ENCODE measurements at regions not wholly inside any gene's neighbourhood (a gene's known extent, or its start where the extent isn't known, plus 50 kb on each side); places are given as distances from the start of the nearest gene placed in this dataset.
"Not testable (repeated sequence)": the region's sequence is repeated elsewhere in the genome, so short reads cannot be mapped to it uniquely, and the experiment has no call there.

- Mint-ChIP-seq H3K36me3 (ENCODE audit: low read depth) (no peaks in the 10 kb centered on the region), H3K4me3 (no peak overlapping the region)
Measured at GRCh38 chr12:128033473-128033872, 233.5 kb upstream of the TMEM132C start.

DNA sequence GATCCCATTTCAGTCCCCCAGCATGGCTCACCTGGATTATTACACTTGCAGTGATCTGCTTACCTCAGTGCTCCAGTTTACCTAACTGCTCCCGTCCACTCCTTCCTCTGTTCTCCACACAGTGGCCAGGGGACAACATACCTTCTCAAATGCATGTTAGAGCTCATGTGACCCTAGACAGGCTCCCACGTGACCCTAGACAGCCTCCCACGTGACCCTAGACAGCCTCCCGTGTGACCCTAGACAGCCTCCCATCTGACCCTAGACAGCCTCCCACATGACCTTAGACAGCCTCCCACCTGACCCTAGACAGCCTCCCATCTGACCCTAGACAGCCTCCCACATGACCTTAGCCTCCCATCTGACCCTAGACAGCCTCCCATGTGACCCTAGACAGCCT is 226.0 kb upstream of the TMEM132C start:
- ATAC-seq (ENCODE audit: low read depth) = no peak
- no peaks in the 10 kb centered on the region for H3K36me3 Mint-ChIP-seq (ENCODE audit: low read depth)
- H3K27ac Mint-ChIP-seq = no peak overlapping the region
- no peak for DNase-seq
- peaks cover 11% of the 10 kb centered on the region for H3K9me3 Mint-ChIP-seq
- CTCF ChIA-PET = no interaction called here
- TF ChIP-seq, protein P1, sequence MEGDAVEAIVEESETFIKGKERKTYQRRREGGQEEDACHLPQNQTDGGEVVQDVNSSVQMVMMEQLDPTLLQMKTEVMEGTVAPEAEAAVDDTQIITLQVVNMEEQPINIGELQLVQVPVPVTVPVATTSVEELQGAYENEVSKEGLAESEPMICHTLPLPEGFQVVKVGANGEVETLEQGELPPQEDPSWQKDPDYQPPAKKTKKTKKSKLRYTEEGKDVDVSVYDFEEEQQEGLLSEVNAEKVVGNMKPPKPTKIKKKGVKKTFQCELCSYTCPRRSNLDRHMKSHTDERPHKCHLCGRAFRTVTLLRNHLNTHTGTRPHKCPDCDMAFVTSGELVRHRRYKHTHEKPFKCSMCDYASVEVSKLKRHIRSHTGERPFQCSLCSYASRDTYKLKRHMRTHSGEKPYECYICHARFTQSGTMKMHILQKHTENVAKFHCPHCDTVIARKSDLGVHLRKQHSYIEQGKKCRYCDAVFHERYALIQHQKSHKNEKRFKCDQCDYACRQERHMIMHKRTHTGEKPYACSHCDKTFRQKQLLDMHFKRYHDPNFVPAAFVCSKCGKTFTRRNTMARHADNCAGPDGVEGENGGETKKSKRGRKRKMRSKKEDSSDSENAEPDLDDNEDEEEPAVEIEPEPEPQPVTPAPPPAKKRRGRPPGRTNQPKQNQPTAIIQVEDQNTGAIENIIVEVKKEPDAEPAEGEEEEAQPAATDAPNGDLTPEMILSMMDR (IDR thresholded peaks at IDR 0.05) = no peak
- no peak overlapping the region for H3K4me3 Mint-ChIP-seq
- POLR2A ChIA-PET = no interaction called here
- no peaks in the 10 kb centered on the region for H3K4me1 Mint-ChIP-seq
- intact Hi-C loops (cut with micrococcal nuclease) = no loop called here
- H3K27me3 Mint-ChIP-seq = no peaks in the 10 kb centered on the region

More at GRCh38 chr12:128033473-128033872, 233.5 kb upstream of the TMEM132C start:
- DNase-seq = no peak
- Mint-ChIP-seq H3K4me1 (no peaks in the 10 kb centered on the region), H3K9me3 (peaks cover 2% of the 10 kb centered on the region), H3K27ac (no peak overlapping the region), H3K27me3 (no peaks in the 10 kb centered on the region)
- TF ChIP-seq, protein P1 (IDR thresholded peaks at IDR 0.05) = no peak
- ChIA-PET CTCF (no interaction called here), POLR2A (no interaction called here)
- intact Hi-C loops (cut with micrococcal nuclease) = no loop called here
- ATAC-seq (ENCODE audit: low read depth) = no peak

- CTCF ChIA-PET; H3K36me3 Mint-ChIP-seq (ENCODE audit: low read depth); H3K4me1 Mint-ChIP-seq; ATAC-seq (ENCODE audit: low read depth); DNase-seq; H3K27me3 Mint-ChIP-seq; intact Hi-C loops (cut with micrococcal nuclease); H3K4me3 Mint-ChIP-seq; POLR2A ChIA-PET; H3K27ac Mint-ChIP-seq: not testable (repeated sequence)
- H3K9me3 Mint-ChIP-seq = peaks cover 11% of the 10 kb centered on the region
Measured at GRCh38 chr12:128042283-128042682, 224.7 kb upstream of the TMEM132C start.

DNA sequence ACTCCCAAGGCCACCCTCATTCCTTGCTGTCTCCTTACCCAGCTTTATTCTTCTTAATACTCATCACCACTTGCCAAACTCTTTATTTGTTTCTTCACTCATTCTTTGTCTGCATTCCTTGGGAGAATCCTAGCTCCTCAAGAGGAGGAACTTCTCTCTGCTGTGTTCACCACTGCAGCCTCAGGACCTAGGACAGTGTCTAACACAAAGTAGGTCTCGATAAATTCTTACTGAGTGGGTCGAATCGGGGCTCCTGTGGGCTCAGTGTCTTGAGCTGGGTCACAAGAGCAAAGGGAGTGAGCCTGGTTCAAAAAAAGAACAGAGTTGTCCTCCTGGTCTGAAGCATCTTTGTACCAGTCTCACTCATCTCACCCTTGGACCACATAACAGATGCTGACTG is 224.1 kb upstream of the TMEM132C start:
- intact Hi-C loops (cut with micrococcal nuclease) = no loop called here
- no peak overlapping the region for H3K4me3 Mint-ChIP-seq
- no peak overlapping the region for H3K27ac Mint-ChIP-seq
- DNase-seq (no peak), ATAC-seq (ENCODE audit: low read depth) (no peak)
- POLR2A ChIA-PET = no interaction called here
- peaks cover 11% of the 10 kb centered on the region for H3K9me3 Mint-ChIP-seq
- TF ChIP-seq, protein P1 (IDR thresholded peaks at IDR 0.05) = no peak
- H3K36me3 Mint-ChIP-seq (ENCODE audit: low read depth) = no peaks in the 10 kb centered on the region
- H3K27me3 Mint-ChIP-seq = no peaks in the 10 kb centered on the region
- H3K4me1 Mint-ChIP-seq = no peaks in the 10 kb centered on the region
- CTCF ChIA-PET = no interaction called here

GRCh38 chr12:128043317-128043716 is 223.7 kb upstream of the TMEM132C start:
- H3K27me3 Mint-ChIP-seq = no peaks in the 10 kb centered on the region
- intact Hi-C loops (cut with micrococcal nuclease) = no loop called here
- TF ChIP-seq, protein P1 (IDR thresholded peaks at IDR 0.05) = no peak
- H3K4me3 Mint-ChIP-seq = no peak overlapping the region
- no peak overlapping the region for H3K27ac Mint-ChIP-seq
- DNase-seq = no peak
- no peaks in the 10 kb centered on the region for H3K4me1 Mint-ChIP-seq
- H3K36me3 Mint-ChIP-seq (ENCODE audit: low read depth) = no peaks in the 10 kb centered on the region
- H3K9me3 Mint-ChIP-seq = peaks cover 11% of the 10 kb centered on the region
- ChIA-PET POLR2A (no interaction called here), CTCF (no interaction called here)
- ATAC-seq (ENCODE audit: low read depth) = no peak

DNA sequence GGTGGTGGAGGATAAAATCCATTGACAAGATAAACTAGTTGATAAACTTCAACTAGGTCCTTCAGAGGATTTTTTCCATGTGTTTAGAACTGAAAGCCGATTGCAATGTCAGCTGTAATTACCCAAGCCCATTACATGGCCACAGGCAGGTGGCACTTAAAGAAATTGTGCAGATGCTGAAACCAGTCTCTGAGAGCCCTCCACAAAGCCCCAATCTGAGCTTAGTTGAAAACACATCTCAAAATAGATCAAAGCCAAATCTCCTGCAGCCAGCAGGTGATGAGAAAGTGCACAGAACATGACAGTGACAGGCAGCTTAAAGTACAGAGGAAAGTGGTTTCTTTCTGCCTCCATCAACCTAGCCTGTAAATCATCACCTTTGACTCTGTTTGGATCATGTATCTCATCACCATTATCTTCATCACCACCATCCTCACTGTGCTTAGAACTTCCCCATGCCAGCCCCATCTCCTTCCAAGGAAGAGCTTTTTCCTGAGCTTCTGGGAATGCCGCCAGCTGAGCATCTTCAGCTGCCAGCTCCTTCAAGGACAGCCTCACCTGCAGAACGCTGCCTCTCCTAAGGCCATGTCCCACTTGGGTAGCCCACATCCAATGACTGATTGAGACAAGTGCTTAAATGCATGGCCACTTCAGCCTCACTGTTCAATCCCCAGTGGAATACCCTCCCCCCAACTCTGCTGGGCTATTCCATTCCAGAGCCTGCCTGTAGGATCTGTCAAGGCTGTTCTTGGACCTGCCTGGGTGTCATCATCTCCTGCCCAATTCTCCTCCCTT is 219.5 kb upstream of the TMEM132C start:
- POLR2A ChIA-PET = no interaction called here
- Mint-ChIP-seq H3K4me3 (no peak overlapping the region), H3K4me1 (no peaks in the 10 kb centered on the region), H3K27ac (no peak overlapping the region), H3K36me3 (ENCODE audit: low read depth) (no peaks in the 10 kb centered on the region), H3K27me3 (no peaks in the 10 kb centered on the region), H3K9me3 (peaks cover 5% of the 10 kb centered on the region)
- intact Hi-C loops (cut with micrococcal nuclease) = no loop called here
- ATAC-seq (ENCODE audit: low read depth) (no peak), DNase-seq (no peak)
- TF ChIP-seq, protein P1 (IDR thresholded peaks at IDR 0.05) = no peak
- CTCF ChIA-PET = no interaction called here

Data from activated B cell treated with CpG ODN at 0.5 μM for 24 hours (primary cell).